ENCODE measurements at regions not wholly inside any gene's neighbourhood (a gene's known extent, or its start where the extent isn't known, plus 50 kb on each side); places are given as distances from the start of the nearest gene placed in this dataset.

- TF ChIP-seq POLR2AphosphoS5 (IDR thresholded peaks at IDR 0.05; ENCODE audit: borderline replicate concordance, low read depth, low read length) (no peak), EZH2 (IDR thresholded peaks at IDR 0.05) (no peak), FOXP2 (optimal IDR thresholded peaks at IDR 0.05; ENCODE audit: control extremely low read depth, extremely low read length, insufficient read depth) (no peak)
Observed at GRCh38 chr5:85849411-85849810, 768.3 kb upstream of the COX7C start.
